ENCODE measurements at regions not wholly inside any gene's neighbourhood (a gene's known extent, or its start where the extent isn't known, plus 50 kb on each side); places are given as distances from the start of the nearest gene placed in this dataset.

DNA sequence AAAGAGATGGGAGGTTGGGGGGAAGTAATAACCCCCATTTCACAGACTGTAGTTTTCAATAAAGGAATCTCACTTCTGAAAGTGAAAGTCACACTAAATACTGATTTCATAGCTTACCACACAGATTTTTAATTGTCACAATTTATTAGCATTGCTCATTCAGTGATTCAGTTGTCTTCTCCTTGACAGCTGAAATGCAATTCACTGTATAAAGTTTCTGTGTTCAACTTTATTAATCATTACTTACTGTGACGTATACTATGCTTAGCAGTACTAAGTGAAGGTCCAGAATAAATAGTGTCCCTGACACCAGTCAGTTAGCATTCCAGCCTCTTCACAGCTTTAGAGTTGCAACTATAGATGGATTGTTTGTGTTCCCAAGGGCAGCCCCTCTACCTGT is 324.1 kb upstream of the CRIM1 start:
- DNase-seq (ENCODE audit: low spot score), result no peak
- TF ChIP-seq, protein P1, sequence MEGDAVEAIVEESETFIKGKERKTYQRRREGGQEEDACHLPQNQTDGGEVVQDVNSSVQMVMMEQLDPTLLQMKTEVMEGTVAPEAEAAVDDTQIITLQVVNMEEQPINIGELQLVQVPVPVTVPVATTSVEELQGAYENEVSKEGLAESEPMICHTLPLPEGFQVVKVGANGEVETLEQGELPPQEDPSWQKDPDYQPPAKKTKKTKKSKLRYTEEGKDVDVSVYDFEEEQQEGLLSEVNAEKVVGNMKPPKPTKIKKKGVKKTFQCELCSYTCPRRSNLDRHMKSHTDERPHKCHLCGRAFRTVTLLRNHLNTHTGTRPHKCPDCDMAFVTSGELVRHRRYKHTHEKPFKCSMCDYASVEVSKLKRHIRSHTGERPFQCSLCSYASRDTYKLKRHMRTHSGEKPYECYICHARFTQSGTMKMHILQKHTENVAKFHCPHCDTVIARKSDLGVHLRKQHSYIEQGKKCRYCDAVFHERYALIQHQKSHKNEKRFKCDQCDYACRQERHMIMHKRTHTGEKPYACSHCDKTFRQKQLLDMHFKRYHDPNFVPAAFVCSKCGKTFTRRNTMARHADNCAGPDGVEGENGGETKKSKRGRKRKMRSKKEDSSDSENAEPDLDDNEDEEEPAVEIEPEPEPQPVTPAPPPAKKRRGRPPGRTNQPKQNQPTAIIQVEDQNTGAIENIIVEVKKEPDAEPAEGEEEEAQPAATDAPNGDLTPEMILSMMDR (IDR thresholded peaks at IDR 0.05), result no peak
- no peaks in the 10 kb centered on the region for H3K36me3 Mint-ChIP-seq (ENCODE audit: low read depth)
- no peak overlapping the region for H3K27ac Mint-ChIP-seq (ENCODE audit: unreplicated experiment)
- peaks cover 3% of the 10 kb centered on the region for H3K9me3 Mint-ChIP-seq (ENCODE audit: low read depth)
- H3K4me1 Mint-ChIP-seq (ENCODE audit: low read depth), result no peaks in the 10 kb centered on the region
- H3K27me3 Mint-ChIP-seq (ENCODE audit: low read depth), result peaks cover 12% of the 10 kb centered on the region
- no peak overlapping the region for H3K4me3 Mint-ChIP-seq (ENCODE audit: unreplicated experiment)

DNA sequence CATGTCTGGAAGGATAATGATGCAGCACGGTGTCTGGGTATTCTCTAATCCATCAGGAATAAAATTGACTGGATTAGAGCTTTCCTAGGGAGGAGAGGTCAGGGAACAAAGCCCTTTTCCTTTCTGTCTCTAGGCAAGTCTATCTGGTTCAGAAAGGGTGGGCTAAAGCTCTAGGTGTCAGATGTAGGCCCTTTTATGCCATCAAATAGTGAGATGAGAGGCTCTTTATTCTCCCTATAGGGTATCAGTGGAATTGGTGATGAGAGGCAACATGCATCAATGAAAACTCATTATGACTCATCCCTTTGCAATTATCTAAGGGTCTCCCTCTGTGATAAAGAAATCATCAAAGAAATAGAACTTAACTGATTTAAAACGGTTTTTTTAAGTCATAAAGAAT is 328.0 kb upstream of the CRIM1 start:
- no peaks in the 10 kb centered on the region for H3K36me3 Mint-ChIP-seq (ENCODE audit: low read depth)
- no peaks in the 10 kb centered on the region for H3K4me1 Mint-ChIP-seq (ENCODE audit: low read depth)
- H3K27ac Mint-ChIP-seq (ENCODE audit: unreplicated experiment), result no peak overlapping the region
- DNase-seq (ENCODE audit: low spot score), result no peak
- no peaks in the 10 kb centered on the region for H3K9me3 Mint-ChIP-seq (ENCODE audit: low read depth)
- no peak overlapping the region for H3K4me3 Mint-ChIP-seq (ENCODE audit: unreplicated experiment)
- peaks cover 12% of the 10 kb centered on the region for H3K27me3 Mint-ChIP-seq (ENCODE audit: low read depth)
- TF ChIP-seq, protein P1 (IDR thresholded peaks at IDR 0.05), result no peak

DNA sequence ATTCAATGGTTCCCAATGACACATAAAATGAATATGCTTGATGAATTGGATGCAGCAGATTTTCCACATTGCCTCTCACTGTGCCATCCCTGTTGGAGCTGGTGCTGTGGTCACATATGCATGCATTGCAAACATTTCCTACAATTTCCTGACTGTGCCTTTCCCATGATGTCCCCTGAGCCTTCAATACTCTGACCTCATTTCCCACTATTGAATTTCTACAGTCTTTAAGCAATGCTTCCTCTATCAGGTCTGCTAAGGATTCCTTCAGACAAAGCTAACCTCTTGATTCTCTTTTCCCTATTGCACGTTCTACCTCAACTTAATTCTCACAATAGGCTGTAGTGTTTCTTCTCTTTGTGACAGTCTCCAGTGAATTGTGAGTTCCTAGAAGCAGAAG is 342.5 kb upstream of the CRIM1 start:
- H3K4me1 Mint-ChIP-seq (ENCODE audit: low read depth), result no peaks in the 10 kb centered on the region
- DNase-seq (ENCODE audit: low spot score), result no peak
- no peak overlapping the region for H3K27ac Mint-ChIP-seq (ENCODE audit: unreplicated experiment)
- no peaks in the 10 kb centered on the region for H3K36me3 Mint-ChIP-seq (ENCODE audit: low read depth)
- no peaks in the 10 kb centered on the region for H3K9me3 Mint-ChIP-seq (ENCODE audit: low read depth)
- H3K4me3 Mint-ChIP-seq (ENCODE audit: unreplicated experiment), result no peak overlapping the region
- TF ChIP-seq, protein P1 (IDR thresholded peaks at IDR 0.05), result no peak
- peaks cover 5% of the 10 kb centered on the region for H3K27me3 Mint-ChIP-seq (ENCODE audit: low read depth)

DNA sequence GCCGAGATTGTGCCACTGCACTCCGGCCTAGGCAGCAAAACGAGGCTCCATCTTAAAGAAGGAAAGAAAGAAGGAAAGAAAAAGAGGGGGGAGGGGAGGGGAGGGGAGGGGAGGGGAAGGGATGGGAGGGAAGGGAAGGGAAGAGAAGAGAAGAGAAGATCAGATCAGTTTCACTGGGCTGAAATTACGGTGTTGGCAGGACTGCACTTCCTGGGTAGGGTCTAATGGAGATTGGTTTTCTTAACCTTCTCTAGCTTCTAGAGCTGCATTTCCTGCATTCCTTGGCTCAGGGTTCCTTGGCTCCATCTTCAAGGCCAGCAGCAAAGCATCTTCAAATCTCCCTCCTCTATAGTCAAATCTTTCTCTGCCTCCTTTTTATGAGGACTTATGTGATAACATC is 349.1 kb upstream of the CRIM1 start:
- Mint-ChIP-seq H3K9me3 (ENCODE audit: low read depth) (no peaks in the 10 kb centered on the region), H3K27me3 (ENCODE audit: low read depth) (no peaks in the 10 kb centered on the region), H3K27ac (ENCODE audit: unreplicated experiment) (no peak overlapping the region), H3K4me3 (ENCODE audit: unreplicated experiment) (no peak overlapping the region), H3K36me3 (ENCODE audit: low read depth) (no peaks in the 10 kb centered on the region), H3K4me1 (ENCODE audit: low read depth) (no peaks in the 10 kb centered on the region)
- DNase-seq (ENCODE audit: low spot score), result no peak
- TF ChIP-seq, protein P1 (IDR thresholded peaks at IDR 0.05), result no peak

DNA sequence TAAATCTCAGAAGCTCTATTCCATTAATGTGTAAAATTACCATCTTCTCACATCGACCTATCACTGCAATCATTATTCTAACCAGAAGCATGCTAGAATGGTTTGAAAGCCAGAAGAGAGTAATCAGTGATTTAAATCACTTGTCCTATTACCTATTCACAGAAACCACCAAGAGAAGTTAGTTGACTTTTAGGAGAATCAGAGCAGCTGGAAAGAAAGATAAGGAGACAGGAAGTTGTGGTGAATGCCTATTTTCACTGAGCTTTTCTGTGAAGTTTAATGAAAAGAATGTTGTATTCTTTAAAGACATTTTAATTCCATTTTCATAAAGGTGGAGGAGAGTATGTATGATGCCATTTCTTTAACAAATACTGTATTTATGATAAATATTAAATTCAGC is 352.6 kb upstream of the CRIM1 start:
- Mint-ChIP-seq H3K36me3 (ENCODE audit: low read depth) (no peaks in the 10 kb centered on the region), H3K4me1 (ENCODE audit: low read depth) (no peaks in the 10 kb centered on the region)
- DNase-seq (ENCODE audit: low spot score), result no peak

More for the DNA sequence above, 352.6 kb upstream of the CRIM1 start:
- Mint-ChIP-seq H3K9me3 (ENCODE audit: low read depth) (no peaks in the 10 kb centered on the region), H3K4me3 (ENCODE audit: unreplicated experiment) (no peak overlapping the region), H3K27me3 (ENCODE audit: low read depth) (peaks cover 5% of the 10 kb centered on the region), H3K27ac (ENCODE audit: unreplicated experiment) (no peak overlapping the region)
- TF ChIP-seq, protein P1 (IDR thresholded peaks at IDR 0.05), result no peak
